ENCODE measurements at regions not wholly inside any gene's neighbourhood (a gene's known extent, or its start where the extent isn't known, plus 50 kb on each side); places are given as distances from the start of the nearest gene placed in this dataset.

DNA sequence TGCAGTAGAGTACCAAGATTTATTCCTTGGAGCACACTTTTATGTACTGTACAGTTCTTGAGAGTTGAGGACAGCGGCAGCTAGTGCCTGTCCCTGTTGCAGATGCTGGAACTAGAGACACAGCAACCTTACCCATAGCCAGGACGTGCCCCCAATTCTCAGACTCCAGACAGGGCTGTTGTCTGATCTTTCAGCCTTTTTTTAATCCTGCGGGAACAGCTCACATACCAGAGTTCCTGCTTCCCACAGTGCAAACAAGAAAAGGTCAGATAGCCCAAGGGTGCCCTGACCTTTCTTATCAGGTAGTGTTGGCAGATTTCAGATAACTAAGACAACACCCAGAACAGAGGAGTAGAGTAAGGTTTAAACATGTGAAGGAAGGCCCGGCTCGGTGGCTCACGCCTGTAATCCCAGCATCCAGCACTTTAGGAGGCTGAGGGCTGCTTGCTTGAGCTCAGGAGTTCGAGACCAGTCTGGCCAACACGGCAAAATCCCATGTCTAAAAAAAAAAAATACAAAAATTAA lies 78.5 kb downstream of the DOP1B start:
- Histone ChIP-seq H3K36me3 (ENCODE audit: control insufficient read depth in 2 of 3, insufficient read depth in 3 of 3, low read length in 3 of 3) (peaks cover 0 to 8% (median 5%) of the 10 kb centered on the region in 3 donors), H3K27ac (ENCODE audit: low read depth in 2 of 2, low read length in 2 of 2) (no peak overlapping the region), H3K4me3 (ENCODE audit: low read length in 3 of 3) (no peak overlapping the region)

DNA sequence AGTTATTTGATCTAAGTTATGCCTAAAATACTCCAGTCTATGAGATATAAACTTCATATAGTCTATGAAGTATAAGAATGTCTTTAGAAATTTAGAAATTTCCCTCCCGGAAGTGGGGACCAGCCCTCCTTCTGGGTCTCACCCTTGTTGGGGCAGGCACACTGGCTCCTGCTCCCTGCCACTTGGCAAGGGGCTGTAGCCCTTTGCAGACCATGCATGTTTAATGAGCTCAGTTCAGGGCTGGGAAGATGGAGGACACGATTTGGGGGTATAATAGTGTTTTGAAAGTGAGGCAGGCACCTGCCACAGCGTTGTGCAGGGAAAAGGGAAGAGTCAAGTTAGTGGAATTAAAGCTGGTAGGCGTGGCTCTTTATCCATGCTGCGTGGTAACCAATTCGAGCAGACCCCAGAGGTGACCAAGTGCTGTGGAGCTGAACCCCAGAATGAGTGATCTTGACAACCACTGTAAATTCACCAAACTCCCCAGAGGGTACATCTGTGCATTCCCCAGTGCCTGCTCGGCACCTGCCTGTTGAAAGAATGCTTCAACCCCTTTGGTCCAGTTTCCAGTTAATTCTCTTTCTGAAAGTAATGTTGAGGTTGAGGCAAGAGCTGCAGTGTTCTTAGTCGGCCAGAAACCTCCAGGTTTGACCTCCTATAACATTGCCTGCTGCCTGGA lies 79.6 kb downstream of the DOP1B start:
- H3K4me3 ChIP-seq (ENCODE audit: low read length in 3 of 3): no peak overlapping the region
- TF ChIP-seq, protein P1, sequence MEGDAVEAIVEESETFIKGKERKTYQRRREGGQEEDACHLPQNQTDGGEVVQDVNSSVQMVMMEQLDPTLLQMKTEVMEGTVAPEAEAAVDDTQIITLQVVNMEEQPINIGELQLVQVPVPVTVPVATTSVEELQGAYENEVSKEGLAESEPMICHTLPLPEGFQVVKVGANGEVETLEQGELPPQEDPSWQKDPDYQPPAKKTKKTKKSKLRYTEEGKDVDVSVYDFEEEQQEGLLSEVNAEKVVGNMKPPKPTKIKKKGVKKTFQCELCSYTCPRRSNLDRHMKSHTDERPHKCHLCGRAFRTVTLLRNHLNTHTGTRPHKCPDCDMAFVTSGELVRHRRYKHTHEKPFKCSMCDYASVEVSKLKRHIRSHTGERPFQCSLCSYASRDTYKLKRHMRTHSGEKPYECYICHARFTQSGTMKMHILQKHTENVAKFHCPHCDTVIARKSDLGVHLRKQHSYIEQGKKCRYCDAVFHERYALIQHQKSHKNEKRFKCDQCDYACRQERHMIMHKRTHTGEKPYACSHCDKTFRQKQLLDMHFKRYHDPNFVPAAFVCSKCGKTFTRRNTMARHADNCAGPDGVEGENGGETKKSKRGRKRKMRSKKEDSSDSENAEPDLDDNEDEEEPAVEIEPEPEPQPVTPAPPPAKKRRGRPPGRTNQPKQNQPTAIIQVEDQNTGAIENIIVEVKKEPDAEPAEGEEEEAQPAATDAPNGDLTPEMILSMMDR (IDR thresholded peaks at IDR 0.05; ENCODE audit: borderline replicate concordance, extremely low read depth, insufficient read depth): no peak
- intact Hi-C loops (cut with DNase I): no loop called here
- H3K9me3 ChIP-seq (ENCODE audit: control insufficient read depth in 2 of 3, insufficient read depth in 1 of 3, low read length in 3 of 3): no peaks in the 10 kb centered on the region
- peaks cover 0 to 4% (median 0%) of the 10 kb centered on the region in 3 donors for H3K4me1 ChIP-seq (ENCODE audit: control insufficient read depth in 2 of 3, insufficient read depth in 2 of 3, low read depth in 1 of 3, low read length in 3 of 3)
- H3K36me3 ChIP-seq (ENCODE audit: control insufficient read depth in 2 of 3, insufficient read depth in 3 of 3, low read length in 3 of 3): peaks cover 0 to 5% (median 3%) of the 10 kb centered on the region in 3 donors
- H3K27me3 ChIP-seq (ENCODE audit: control insufficient read depth, insufficient read depth, low read length): no peaks in the 10 kb centered on the region
- no peak overlapping the region for H3K9ac ChIP-seq (ENCODE audit: low read length in 3 of 3)
- DNase-seq: no peak
- no peak for FAIRE-seq
- H3K27ac ChIP-seq (ENCODE audit: low read depth in 2 of 2, low read length in 2 of 2): no peak overlapping the region

More for the DNA sequence above, 78.5 kb downstream of the DOP1B start:
- Histone ChIP-seq H3K27me3 (ENCODE audit: control insufficient read depth, insufficient read depth, low read length) (no peaks in the 10 kb centered on the region), H3K9ac (ENCODE audit: low read length in 3 of 3) (no peak overlapping the region), H3K9me3 (ENCODE audit: control insufficient read depth in 2 of 3, insufficient read depth in 1 of 3, low read length in 3 of 3) (no peaks in the 10 kb centered on the region), H3K4me1 (ENCODE audit: control insufficient read depth in 2 of 3, insufficient read depth in 2 of 3, low read depth in 1 of 3, low read length in 3 of 3) (peaks cover 0 to 4% (median 0%) of the 10 kb centered on the region in 3 donors)
- intact Hi-C loops (cut with DNase I): no loop called here
- TF ChIP-seq, protein P1 (IDR thresholded peaks at IDR 0.05; ENCODE audit: borderline replicate concordance, extremely low read depth, insufficient read depth): no peak
- FAIRE-seq: no peak
- no peak for DNase-seq

DNA sequence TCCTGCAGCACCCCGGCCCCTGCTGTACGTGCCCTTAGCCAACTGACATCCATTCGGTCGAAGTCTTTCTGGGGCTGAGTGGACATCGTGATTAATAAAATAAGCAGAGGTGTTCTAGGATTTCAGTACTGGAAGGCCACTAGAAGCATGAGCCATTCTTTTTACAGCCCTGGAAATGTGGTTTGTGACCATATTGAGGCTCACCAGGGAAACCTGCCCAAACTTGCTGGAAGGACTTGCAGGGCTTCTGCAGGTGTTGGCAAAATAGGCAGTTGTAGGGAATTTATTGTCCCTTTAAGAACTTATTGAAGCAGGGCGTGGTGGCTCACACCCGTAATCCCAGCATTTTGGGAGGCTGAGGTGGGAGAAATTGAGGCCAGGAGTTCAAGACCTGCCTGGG lies 80.8 kb downstream of the DOP1B start:
- H3K4me1 ChIP-seq (ENCODE audit: control insufficient read depth in 2 of 3, insufficient read depth in 2 of 3, low read depth in 1 of 3, low read length in 3 of 3): peaks cover 0 to 4% (median 0%) of the 10 kb centered on the region in 3 donors
- intact Hi-C loops (cut with DNase I): no loop called here
- no peaks in the 10 kb centered on the region for H3K9me3 ChIP-seq (ENCODE audit: control insufficient read depth in 2 of 3, insufficient read depth in 1 of 3, low read length in 3 of 3)
- no peak for FAIRE-seq
- no peak overlapping the region for H3K9ac ChIP-seq (ENCODE audit: low read length in 3 of 3)
- DNase-seq: no peak
- TF ChIP-seq, protein P1 (IDR thresholded peaks at IDR 0.05; ENCODE audit: borderline replicate concordance, extremely low read depth, insufficient read depth): no peak
- H3K27ac ChIP-seq (ENCODE audit: low read depth in 2 of 2, low read length in 2 of 2): no peak overlapping the region
- H3K27me3 ChIP-seq (ENCODE audit: control insufficient read depth, insufficient read depth, low read length): no peaks in the 10 kb centered on the region
- H3K4me3 ChIP-seq (ENCODE audit: low read length in 3 of 3): no peak overlapping the region
- H3K36me3 ChIP-seq (ENCODE audit: control insufficient read depth in 2 of 3, insufficient read depth in 3 of 3, low read length in 3 of 3): peaks cover 0 to 3% (median under 1%) of the 10 kb centered on the region in 3 donors

Data from kidney (tissue), 13 donors.